DMS53 treated with DMSO at 0.1 percent for 48 hours (cell line): ENCODE measurements at regions not wholly inside any gene's neighbourhood (a gene's known extent, or its start where the extent isn't known, plus 50 kb on each side); places are given as distances from the start of the nearest gene placed in this dataset.
A peak's percentile ranks its signal among the peaks of the same experiment; 100 is the strongest.
"Not testable (repeated sequence)": the region's sequence is repeated elsewhere in the genome, so short reads cannot be mapped to it uniquely, and the experiment has no call there.

Source experiments
- DNase-seq: peaks from one replicate; lab custom pipeline; 2025; ENCODE audit not compliant: unreplicated experiment; lab: John Stamatoyannopoulos, UW

DNA sequence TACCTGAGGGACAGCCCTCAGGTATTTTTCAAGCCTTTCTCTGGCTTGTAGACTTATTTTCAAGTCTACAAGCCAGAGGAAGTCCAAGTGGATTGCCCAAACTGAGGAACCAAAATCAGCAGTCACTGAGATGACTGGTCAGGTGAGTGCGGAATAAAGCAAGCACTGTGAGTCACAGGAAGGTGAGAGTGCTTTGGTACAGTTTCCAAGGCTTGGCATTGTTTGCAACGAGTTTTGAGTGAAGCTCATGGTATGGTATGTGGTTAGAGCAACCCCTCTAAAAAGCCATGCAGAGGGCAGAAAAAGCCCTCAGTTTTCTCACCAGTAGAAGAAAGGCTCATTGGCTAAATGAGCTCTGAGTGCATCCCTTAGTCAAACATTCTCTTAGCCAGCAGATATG, 112.8 kb upstream of the EOLA2 start:
- DNase-seq = no peak

DNA sequence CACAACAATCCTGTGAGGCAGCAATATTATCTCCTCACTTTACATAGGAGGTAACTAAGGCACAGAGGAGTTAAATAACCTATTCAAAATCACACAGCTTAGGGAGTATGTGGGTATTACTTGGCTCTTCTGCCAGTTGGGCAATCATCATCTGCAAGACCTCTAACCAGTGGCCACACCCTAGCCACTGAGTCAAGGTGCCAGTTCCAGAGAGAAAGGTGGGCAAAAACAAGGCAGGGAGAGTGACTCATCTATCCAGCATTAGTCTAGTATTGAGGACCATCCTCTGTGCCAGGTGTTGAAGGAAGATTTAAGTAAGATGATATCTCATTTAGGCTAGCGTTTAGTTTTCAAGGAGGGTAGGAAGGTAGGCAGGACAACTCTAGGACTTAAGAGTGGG, 113.9 kb upstream of the EOLA2 start:
- no peak for DNase-seq

GRCh38 chrX:150058728-150059127, 120.4 kb upstream of the EOLA2 start:
- DNase-seq = no peak

GRCh38 chrX:150060406-150060805, 122.1 kb upstream of the EOLA2 start:
- DNase-seq = no peak

DNA sequence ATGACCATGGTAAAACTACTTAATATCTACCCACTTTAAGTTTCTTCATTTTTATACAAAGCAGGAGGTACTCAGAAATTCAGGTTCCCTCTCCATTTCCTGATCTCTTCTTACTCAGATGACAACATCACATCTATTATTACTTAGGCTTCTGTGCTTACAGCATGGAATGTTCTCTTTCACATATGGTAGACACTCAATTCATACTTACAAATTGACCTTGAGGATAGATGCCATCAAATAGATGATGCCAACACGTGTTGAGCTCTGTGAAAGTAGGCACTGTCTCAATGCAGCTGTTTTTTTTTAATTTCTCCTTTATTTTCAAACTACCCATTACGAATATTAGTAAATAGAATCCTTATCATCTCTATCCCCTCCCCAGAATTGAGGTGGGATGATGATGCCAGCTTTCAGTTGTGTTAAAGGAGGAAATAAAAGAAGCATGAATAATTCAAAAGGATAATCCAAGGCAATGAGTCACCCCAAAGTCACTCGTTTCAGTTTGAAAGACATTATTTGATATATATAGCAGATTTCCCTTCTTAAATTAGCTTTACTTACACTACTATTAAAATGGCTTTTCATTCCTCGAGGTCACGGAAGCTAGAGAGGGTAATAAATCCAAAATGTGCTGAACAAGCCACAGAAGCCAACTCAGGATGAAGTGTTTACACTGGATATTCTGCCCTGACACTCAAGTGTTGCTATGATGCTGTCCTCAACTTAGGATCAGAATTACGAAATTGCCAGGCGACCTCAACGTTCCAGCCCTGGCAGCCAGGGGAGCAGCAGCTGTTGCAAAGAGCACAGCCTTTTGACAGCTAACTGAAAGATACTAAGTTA, 124.2 kb upstream of the EOLA2 start:
- peak; percentile 43 for DNase-seq

DNA sequence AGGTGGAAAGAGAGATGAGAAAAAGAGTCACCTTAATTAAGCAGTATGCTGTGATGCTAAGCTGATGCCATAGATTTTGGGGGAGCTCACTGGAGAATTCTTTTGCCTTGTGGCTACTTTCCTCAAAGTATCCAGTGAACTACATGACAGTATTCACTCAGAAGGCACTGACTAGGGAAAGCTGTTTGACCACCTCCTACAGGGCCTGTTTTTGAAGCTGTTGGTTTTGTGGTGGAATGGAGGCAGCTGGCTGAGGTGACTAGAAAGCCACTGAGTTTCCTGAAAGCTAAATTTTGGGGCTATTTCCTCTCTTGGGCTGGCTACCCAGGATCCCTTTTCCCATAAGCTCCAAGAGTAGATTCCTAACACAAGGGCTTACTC, 124.8 kb upstream of the EOLA2 start:
- no peak for DNase-seq

DNA sequence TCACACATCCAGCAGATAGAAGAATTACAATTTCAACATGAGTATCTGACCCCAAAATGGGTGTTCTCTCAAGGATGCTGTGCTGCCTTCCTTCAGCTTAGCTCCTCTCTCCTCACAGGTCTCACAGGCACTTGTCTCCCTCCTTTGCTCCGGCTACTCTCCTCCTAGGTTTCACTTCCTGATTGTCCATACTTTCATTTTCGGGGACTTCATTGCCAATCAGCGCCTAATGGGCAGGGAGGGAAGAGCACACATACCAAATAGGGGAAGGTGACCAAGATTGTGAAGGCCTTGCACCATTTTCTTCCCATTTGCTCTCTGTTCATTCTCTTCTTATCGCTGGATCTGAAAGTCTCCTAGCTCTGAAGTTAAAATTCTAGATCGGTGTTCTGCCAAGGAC, 125.4 kb upstream of the EOLA2 start:
- DNase-seq = no peak

DNA sequence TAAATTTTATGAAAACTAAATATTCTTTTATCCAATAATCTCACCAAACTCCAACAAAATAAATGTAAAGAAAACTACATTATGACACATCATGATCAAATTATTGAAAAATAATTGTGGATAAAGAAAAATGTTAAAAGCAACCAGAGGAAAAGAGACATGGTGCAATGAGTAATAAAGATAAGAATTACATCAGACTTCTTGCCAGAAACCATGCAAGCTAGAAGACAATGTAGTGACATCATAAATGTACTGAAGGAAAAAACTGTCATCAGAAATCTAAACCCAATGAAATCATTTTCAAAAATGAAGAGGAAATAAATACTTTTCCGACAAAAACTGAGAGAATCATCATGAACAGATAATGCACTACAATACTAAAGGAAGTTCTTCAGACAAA, 135.9 kb upstream of the EOLA2 start:
- DNase-seq = no peak

GRCh38 chrX:150080497-150080896, 142.2 kb upstream of the EOLA2 start:
- no peak for DNase-seq

DNA sequence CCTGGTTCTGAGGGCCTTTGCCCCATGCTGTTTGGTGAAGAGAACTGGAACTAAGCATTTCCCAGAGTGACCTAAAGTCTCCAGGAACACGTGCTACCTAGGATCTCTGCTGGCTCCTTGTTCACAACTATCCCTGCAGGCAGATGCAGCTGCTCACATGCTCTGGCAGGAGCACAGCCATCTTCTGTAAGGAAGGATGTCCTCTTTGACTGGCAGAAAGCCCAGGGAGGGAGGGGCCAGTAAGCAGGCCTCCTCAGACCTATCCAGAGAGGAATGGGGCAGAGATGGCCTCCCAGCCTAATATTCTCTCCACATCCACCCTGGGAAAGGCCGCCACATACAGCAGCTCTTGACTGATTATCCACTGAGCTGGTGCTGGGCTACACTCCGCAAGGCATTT, 142.8 kb upstream of the EOLA2 start:
- no peak for DNase-seq

GRCh38 chrX:150084496-150085229, 146.4 kb upstream of the EOLA2 start:
- DNase-seq = no peak

- DNase-seq = no peak
Measured at GRCh38 chrX:150085881-150086280, 147.6 kb upstream of the EOLA2 start.

- no peak for DNase-seq
Measured at GRCh38 chrX:150086371-150086770, 148.1 kb upstream of the EOLA2 start.

GRCh38 chrX:150087612-150088011, 149.3 kb upstream of the EOLA2 start:
- DNase-seq = no peak

- no peak for DNase-seq
Measured at GRCh38 chrX:150088042-150088441, 149.8 kb upstream of the EOLA2 start.

DNA sequence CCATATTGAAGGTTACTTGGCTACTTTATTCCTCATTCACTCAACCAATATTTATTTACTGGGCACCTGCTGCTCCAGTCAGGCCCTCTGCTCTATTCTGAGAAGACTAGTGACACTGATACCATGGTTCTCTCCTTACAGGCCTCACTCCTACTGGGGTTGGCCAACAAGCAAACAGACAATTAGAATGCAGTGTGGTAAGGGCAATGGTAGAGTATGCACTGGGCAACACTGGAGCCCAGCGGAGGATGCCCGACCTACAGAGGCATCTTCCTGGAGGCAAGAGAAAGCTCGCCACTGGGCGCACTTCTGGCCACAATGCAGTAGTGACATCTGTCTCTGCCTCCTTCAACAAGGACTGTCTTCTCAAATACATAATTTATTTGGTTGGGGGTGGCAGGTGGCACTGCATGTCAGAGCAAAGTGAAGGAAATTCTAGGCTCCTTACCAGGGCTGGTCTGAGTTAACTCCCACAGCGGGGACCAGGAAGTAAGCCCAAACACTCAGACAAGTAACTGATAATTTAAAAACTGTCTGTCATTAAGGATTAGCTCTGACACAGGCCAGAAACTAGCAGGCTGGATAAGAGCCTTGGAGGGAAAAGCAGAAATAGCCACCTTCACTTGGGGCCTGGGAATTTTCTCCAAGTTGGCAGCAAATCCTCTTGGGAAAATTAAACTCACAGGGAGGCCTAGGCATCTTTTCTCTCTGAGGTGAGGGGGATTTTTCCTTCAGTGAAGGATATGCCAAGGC, 150.7 kb upstream of the EOLA2 start:
- DNase-seq = no peak

DNA sequence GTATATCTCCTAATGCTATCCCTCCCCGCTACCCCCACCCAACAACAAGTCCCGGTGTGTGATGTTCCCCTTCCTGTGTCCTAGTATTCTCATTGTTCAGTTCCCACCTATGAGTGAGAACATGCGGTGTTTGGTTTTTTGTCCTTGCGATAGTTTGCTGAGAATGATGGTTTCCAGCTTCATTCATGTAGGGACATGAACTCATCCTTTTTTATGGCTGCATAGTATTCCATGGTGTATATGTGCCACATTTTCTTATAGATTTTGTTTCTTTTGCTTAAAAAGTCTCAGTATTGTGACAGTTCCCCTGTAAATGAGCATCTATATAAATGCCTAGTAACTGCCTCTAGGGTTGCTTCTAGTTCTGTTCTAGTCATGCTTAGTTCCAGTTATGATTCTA, 153.0 kb upstream of the EOLA2 start:
- DNase-seq = not testable (repeated sequence)

GRCh38 chrX:150092549-150092948, 154.3 kb upstream of the EOLA2 start:
- DNase-seq = no peak

GRCh38 chrX:150094375-150094774, 156.1 kb upstream of the EOLA2 start:
- no peak for DNase-seq

GRCh38 chrX:150094996-150095395, 156.7 kb upstream of the EOLA2 start:
- no peak for DNase-seq

- DNase-seq = no peak
Measured at GRCh38 chrX:150099316-150099715, 161.0 kb upstream of the EOLA2 start.

DNA sequence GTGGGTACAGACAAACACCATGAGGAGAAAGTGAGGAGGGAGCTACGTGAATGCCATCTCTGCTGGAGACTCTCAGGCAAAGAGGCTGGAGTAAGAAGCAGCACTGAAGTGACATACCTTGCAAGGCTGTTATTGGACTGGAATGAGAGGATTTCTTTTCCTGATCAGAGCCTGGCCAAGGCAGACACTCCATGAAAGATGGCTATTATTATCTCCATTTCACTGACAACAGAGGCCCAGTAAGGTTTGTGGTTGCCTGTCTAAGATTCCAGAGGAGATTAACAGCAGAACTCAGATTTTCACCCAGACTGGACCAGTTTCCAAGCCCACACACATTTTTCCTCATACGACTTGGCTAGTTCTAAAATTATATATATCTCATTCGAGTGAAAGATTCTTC, 162.0 kb upstream of the EOLA2 start:
- no peak for DNase-seq
